ENCODE measurements at regions not wholly inside any gene's neighbourhood (a gene's known extent, or its start where the extent isn't known, plus 50 kb on each side); places are given as distances from the start of the nearest gene placed in this dataset.

- TF ChIP-seq, protein P1, sequence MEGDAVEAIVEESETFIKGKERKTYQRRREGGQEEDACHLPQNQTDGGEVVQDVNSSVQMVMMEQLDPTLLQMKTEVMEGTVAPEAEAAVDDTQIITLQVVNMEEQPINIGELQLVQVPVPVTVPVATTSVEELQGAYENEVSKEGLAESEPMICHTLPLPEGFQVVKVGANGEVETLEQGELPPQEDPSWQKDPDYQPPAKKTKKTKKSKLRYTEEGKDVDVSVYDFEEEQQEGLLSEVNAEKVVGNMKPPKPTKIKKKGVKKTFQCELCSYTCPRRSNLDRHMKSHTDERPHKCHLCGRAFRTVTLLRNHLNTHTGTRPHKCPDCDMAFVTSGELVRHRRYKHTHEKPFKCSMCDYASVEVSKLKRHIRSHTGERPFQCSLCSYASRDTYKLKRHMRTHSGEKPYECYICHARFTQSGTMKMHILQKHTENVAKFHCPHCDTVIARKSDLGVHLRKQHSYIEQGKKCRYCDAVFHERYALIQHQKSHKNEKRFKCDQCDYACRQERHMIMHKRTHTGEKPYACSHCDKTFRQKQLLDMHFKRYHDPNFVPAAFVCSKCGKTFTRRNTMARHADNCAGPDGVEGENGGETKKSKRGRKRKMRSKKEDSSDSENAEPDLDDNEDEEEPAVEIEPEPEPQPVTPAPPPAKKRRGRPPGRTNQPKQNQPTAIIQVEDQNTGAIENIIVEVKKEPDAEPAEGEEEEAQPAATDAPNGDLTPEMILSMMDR (conservative IDR thresholded peaks at IDR 0.05; ENCODE audit: low read length): no peak
- no peak for TF ChIP-seq EZH2phosphoT487 (IDR thresholded peaks at IDR 0.05; ENCODE audit: borderline replicate concordance, low read depth, low read length)
Measured at GRCh38 chr4:184286358-184286757, 68.7 kb upstream of the ENPP6 start.
